ENCODE measurements at regions not wholly inside any gene's neighbourhood (a gene's known extent, or its start where the extent isn't known, plus 50 kb on each side); places are given as distances from the start of the nearest gene placed in this dataset.

- H3K27me3 ChIP-seq (ENCODE audit: insufficient read depth), result no peaks in the 10 kb centered on the region
- no peaks in the 10 kb centered on the region; the same call in 2 of the 3 replicates for H3K4me1 Mint-ChIP-seq
- DNase-seq (ENCODE audit: low spot score) (no peak), ATAC-seq (no peak)
- H3K36me3 ChIP-seq (ENCODE audit: insufficient read depth), result no peaks in the 10 kb centered on the region
- peaks cover 2% of the 10 kb centered on the region; the same call in 2 of the 3 replicates for H3K9me3 Mint-ChIP-seq
- peak overlapping the region; percentile 48; the same call in 1 of the 2 replicates for H2AFZ ChIP-seq
- H3K79me2 ChIP-seq (replicated peaks; ENCODE audit: insufficient read depth), result no peaks in the 10 kb centered on the region
- no peaks in the 10 kb centered on the region for H3F3A ChIP-seq (replicated peaks; ENCODE audit: low read depth)
- H3K4me3 ChIP-seq, result no peak overlapping the region
- no peak overlapping the region for H3K27ac Mint-ChIP-seq
- no peak overlapping the region for H3K4me3 Mint-ChIP-seq
- H3K27me3 Mint-ChIP-seq (ENCODE audit: insufficient read depth, low read depth, poor library complexity), result no peaks in the 10 kb centered on the region
- H3K9me2 ChIP-seq (ENCODE audit: insufficient read depth), result no peaks in the 10 kb centered on the region
- no peak overlapping the region for H3K27ac ChIP-seq (ENCODE audit: low read depth)
- H3K36me3 Mint-ChIP-seq (ENCODE audit: low read depth), result no peaks in the 10 kb centered on the region
- no peak overlapping the region for H3K4me2 ChIP-seq
- no peaks in the 10 kb centered on the region for H3K4me1 ChIP-seq (ENCODE audit: insufficient read depth)
- H4K20me1 ChIP-seq (replicated peaks; ENCODE audit: insufficient read depth), result no peaks in the 10 kb centered on the region
- TF ChIP-seq ZNF462 (CRISPR knock-in tag; IDR thresholded peaks at IDR 0.05), result no peak
- no peak for TF ChIP-seq ZNF331 (CRISPR knock-in tag; IDR thresholded peaks at IDR 0.05; ENCODE audit: low read depth)
Measured at GRCh38 chr10:6671976-6672375, 91.9 kb upstream of the PRKCQ start.

- ATAC-seq, result peak; percentile 59
- no peaks in the 10 kb centered on the region; the same call in 2 of the 3 replicates for H3K9me3 Mint-ChIP-seq
- H3K4me3 Mint-ChIP-seq, result no peak overlapping the region
- Histone ChIP-seq H3K27ac (ENCODE audit: low read depth) (no peak overlapping the region), H2AFZ (no peak overlapping the region), H3K79me2 (replicated peaks; ENCODE audit: insufficient read depth) (no peaks in the 10 kb centered on the region), H3K36me3 (ENCODE audit: insufficient read depth) (no peaks in the 10 kb centered on the region), H3K4me1 (ENCODE audit: insufficient read depth) (no peaks in the 10 kb centered on the region), H3K4me2 (no peak overlapping the region), H4K20me1 (replicated peaks; ENCODE audit: insufficient read depth) (no peaks in the 10 kb centered on the region), H3F3A (replicated peaks; ENCODE audit: low read depth) (no peaks in the 10 kb centered on the region), H3K4me3 (no peak overlapping the region), H3K27me3 (ENCODE audit: insufficient read depth) (no peaks in the 10 kb centered on the region), H3K9me2 (ENCODE audit: insufficient read depth) (no peaks in the 10 kb centered on the region)
- TF ChIP-seq STAT1 (IDR thresholded peaks at IDR 0.05; ENCODE audit: unreplicated experiment) (no peak), CTCF (conservative IDR thresholded peaks at IDR 0.05; ENCODE audit: low read depth in 2 of 2) (peak; percentile 79 to 87)
- H3K27ac Mint-ChIP-seq, result no peak overlapping the region
- H3K27me3 Mint-ChIP-seq (ENCODE audit: insufficient read depth, low read depth, poor library complexity), result no peaks in the 10 kb centered on the region
- DNase-seq (ENCODE audit: low spot score), result peak; percentile 77
- H3K36me3 Mint-ChIP-seq (ENCODE audit: low read depth), result no peaks in the 10 kb centered on the region
- H3K4me1 Mint-ChIP-seq, result no peaks in the 10 kb centered on the region; the same call in 2 of the 3 replicates
Measured at GRCh38 chr10:6669269-6669859, 89.3 kb upstream of the PRKCQ start.
